ENCODE measurements at regions not wholly inside any gene's neighbourhood (a gene's known extent, or its start where the extent isn't known, plus 50 kb on each side); places are given as distances from the start of the nearest gene placed in this dataset.

DNA sequence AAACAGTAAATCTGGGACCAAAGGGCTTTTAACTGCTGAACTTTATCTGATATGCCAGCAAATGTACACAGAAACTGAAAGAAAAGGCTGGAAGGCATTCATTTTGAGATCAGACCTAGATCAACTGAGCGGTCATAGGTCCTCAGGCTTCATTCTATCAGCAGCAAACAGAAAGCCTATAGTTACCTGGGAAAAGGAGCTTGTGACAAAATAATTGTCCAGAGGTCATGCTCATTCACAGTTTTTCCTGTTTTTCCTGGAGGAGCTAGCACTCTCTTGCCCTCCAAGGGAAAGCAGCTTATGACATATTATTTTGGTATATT lies 320.2 kb downstream of the AHR start:
- no peak overlapping the region for H3K4me3 ChIP-seq (ENCODE audit: low read depth, low read length)
- DNase-seq (ENCODE audit: low read depth, low spot score): no peak
- TF ChIP-seq CTCF (IDR thresholded peaks at IDR 0.05; ENCODE audit: insufficient read depth, low read length, missing control alignments): no peak
- ChIA-PET POLR2A (no interaction called here), CTCF (interaction anchor here (1.2 to 2.5 kb wide), 3 partner anchors 9 to 23 kb away, joined by 3 to 7 read pairs (median 4); no protein-coding TSS in a partner anchor)

DNA sequence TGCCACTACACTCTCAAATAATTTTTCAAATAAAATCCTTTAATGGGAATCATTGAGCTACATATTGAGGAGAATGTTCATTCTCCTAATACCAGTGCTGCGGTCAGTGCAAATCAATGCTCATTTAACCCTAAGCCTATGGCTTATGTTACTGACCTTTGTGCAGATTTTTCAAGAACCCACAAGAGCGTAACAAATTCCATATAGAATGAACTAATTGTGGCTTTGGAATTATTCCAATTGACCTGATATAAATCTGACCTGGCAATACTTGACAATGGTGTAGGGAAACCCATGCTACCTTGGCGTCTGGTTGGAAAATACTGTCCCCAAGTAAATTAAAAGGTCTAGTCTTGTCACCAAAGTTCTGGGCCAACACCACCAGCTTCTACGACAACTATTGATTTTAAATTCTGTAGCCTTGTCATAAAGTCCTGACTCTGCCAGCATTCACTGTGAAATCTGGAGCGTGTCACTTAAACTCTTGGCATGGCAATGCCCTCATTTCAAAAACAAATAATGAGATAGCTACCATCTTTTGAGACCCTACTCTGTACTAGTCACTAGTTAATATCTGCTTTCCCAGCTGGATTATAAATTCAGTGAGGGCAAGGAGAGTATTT lies 320.9 kb downstream of the AHR start:
- ChIA-PET CTCF (interaction anchor here (1.2 to 2.5 kb wide), 3 partner anchors 10 to 22 kb away, joined by 3 to 7 read pairs (median 4); no protein-coding TSS in a partner anchor), POLR2A (no interaction called here)
- TF ChIP-seq CTCF (IDR thresholded peaks at IDR 0.05; ENCODE audit: insufficient read depth, low read length, missing control alignments): no peak
- no peak overlapping the region for H3K4me3 ChIP-seq (ENCODE audit: low read depth, low read length)
- DNase-seq (ENCODE audit: low read depth, low spot score): no peak

- POLR2A ChIA-PET: no interaction called here
- H3K4me3 ChIP-seq (ENCODE audit: low read depth, low read length): no peak overlapping the region
- TF ChIP-seq CTCF (IDR thresholded peaks at IDR 0.05; ENCODE audit: insufficient read depth, low read length, missing control alignments): no peak
- CTCF ChIA-PET: interaction anchor here (1.1 to 1.3 kb wide), 2 partner anchors 11 to 21 kb away, joined by 3 to 4 read pairs; no protein-coding TSS in a partner anchor
- no peak for DNase-seq (ENCODE audit: low read depth, low spot score)
Observed at GRCh38 chr7:17620566-17620965, 319.7 kb downstream of the SNX13 start.

DNA sequence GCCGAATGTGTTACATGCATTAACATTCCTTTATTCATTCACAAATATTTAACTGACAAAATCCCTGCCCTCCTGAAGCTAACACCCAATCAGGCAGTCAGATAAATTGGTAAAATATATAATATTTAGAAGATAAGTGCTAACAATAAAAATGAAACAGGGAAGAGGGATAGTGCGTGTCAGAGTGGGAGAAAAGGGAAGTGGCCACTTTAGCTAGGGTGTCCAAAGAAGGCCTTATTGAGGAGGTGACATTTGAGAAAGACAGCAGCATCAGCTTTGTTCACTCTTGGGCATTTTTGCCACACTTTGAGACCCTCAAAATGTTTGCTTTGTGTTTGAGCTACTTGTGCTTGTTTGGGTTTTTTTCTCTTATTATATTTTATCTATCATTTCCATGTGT lies 317.8 kb downstream of the SNX13 start:
- POLR2A ChIA-PET: no interaction called here
- no peak overlapping the region for H3K4me3 ChIP-seq (ENCODE audit: low read depth, low read length)
- no peak for DNase-seq (ENCODE audit: low read depth, low spot score)
- CTCF ChIA-PET: interaction anchor here (1.3 to 1.6 kb wide), 2 partner anchors 10 to 25 kb away, joined by 4 to 5 read pairs; no protein-coding TSS in a partner anchor
- TF ChIP-seq CTCF (IDR thresholded peaks at IDR 0.05; ENCODE audit: insufficient read depth, low read length, missing control alignments): no peak

GRCh38 chr7:17623546-17624185 lies 316.6 kb downstream of the SNX13 start:
- CTCF ChIA-PET: interaction anchor here (1.2 to 1.6 kb wide), 2 partner anchors 24 to 28 kb away, joined by 3 to 5 read pairs; no protein-coding TSS in a partner anchor
- no peak for TF ChIP-seq CTCF (IDR thresholded peaks at IDR 0.05; ENCODE audit: insufficient read depth, low read length, missing control alignments)
- no peak for DNase-seq (ENCODE audit: low read depth, low spot score)
- no peak overlapping the region for H3K4me3 ChIP-seq (ENCODE audit: low read depth, low read length)
- POLR2A ChIA-PET: no interaction called here

GRCh38 chr7:17624379-17624778 lies 315.9 kb downstream of the SNX13 start:
- CTCF ChIA-PET: interaction anchor here (0.9 to 1.4 kb wide), 3 partner anchors 11 to 641 kb away, joined by 3 to 4 read pairs (median 3); no protein-coding TSS in a partner anchor
- no peak for DNase-seq (ENCODE audit: low read depth, low spot score)
- TF ChIP-seq CTCF (IDR thresholded peaks at IDR 0.05; ENCODE audit: insufficient read depth, low read length, missing control alignments): no peak
- no peak overlapping the region for H3K4me3 ChIP-seq (ENCODE audit: low read depth, low read length)
- POLR2A ChIA-PET: interaction anchor here (0.6 to 1.2 kb wide), 2 partner anchors 16 to 67 kb away, joined by 3 to 5 read pairs; no protein-coding TSS in a partner anchor

Data from AG04449 (cell line).